HT-29 (cell line): ENCODE measurements at regions not wholly inside any gene's neighbourhood (a gene's known extent, or its start where the extent isn't known, plus 50 kb on each side); places are given as distances from the start of the nearest gene placed in this dataset.
"Not testable (repeated sequence)": the region's sequence is repeated elsewhere in the genome, so short reads cannot be mapped to it uniquely, and the experiment has no call there.

Source experiments
- DNase-seq: peaks from one replicate; pipeline ENCODE4 v3.0.0-alpha.2; 2015; ENCODE audit warnings: low spot score

DNA sequence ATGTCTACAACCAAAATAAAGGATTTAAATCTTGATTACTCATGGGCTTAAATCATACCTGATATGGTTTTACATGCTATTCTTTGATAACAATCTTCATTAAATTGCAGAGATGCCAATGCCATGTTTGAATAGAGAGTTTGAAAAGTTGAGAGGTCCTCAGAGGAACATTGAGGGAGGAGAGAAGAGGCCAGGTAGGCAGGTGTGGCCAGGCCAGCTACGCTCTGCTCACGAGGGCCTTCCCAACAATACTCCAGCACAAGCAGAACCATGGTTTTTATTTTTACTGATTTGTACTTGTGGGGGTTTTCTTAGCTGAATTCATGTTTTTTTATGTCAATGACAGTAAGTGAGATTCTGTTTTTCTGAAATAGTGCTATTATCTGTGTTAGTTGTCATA, 158.1 kb upstream of the RFC3 start:
- DNase-seq = no peak

- DNase-seq = no peak
Measured at GRCh38 chr13:33662392-33662791, 155.6 kb upstream of the RFC3 start.

GRCh38 chr13:33665626-33666175, 152.2 kb upstream of the RFC3 start:
- DNase-seq = no peak

GRCh38 chr13:33671560-33671959, 146.4 kb upstream of the RFC3 start:
- no peak for DNase-seq

- not testable (repeated sequence) for DNase-seq
Measured at GRCh38 chr13:33672022-33672421, 145.9 kb upstream of the RFC3 start.

DNA sequence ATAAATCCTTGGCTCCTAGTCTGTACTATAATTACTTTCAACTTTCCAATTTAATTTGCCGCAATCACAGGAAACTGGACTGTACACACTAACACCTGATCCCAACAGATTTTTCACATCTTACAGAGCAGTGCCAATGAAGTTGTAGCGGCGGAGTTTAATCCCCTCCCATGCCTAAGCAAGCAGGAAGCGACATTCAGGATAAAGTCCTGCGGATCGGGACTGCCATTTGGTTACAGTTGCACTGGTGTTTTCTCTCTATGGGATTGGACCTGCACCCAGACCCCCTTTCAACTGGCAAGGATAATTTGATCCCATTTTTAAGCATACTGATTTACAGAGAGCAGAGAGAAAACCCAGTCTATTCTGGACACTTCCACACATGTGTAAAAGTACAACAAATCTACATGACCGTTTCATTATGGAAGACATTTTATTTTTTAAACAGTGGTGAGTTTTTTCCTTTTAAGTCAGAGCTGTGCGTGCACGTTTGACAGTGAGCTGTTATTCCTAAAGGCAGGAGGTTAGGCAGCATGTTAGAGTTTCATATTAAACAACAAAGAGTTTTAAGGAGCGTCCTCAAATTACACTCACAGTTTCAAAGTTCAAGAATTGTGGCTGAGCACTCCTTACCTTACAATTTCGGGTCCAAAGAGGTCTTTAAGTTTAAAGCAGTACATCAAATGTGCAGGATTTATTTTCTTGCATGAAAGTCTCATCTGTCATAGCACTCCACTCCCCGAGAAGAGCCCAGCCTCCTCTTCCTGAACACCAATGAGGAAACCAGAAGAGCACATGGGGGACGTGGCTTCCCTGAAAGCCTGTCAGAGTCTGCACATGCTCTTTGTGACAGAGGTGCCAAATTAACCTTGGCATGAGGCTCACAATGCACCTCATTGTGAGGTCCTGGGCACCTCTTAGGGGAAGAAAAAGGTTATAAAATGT, 141.6 kb upstream of the RFC3 start:
- peak; percentile 47 for DNase-seq

GRCh38 chr13:33677215-33677614, 140.7 kb upstream of the RFC3 start:
- no peak for DNase-seq

GRCh38 chr13:33678084-33678483, 139.9 kb upstream of the RFC3 start:
- DNase-seq = no peak

- DNase-seq = peak; percentile 40
Measured at GRCh38 chr13:33678906-33679657, 138.9 kb upstream of the RFC3 start.

GRCh38 chr13:33679658-33680012, 138.3 kb upstream of the RFC3 start:
- no peak for DNase-seq

- no peak for DNase-seq
Measured at GRCh38 chr13:33682020-33682564, 135.9 kb upstream of the RFC3 start.

- DNase-seq = not testable (repeated sequence)
Measured at GRCh38 chr13:33682646-33683045, 135.3 kb upstream of the RFC3 start.

- DNase-seq = no peak
Measured at GRCh38 chr13:33683376-33683775, 134.6 kb upstream of the RFC3 start.

DNA sequence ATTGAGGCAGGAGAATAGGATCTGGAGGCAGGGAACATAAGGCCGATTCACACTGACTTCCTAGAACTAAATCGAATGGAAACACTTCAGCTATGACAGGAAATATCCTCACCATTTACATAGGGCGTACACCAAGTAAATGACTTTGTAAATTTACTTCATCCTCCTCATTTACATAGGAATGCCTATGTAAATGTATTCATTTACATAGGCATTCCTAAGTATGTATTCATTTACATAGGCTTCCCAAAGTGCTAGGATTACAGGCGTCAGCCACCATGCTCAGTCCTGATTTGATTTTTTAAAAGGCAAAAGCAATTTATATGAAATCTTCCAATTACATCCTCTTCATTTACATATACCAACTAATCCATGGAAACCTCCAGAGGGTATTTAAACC, 133.1 kb upstream of the RFC3 start:
- DNase-seq = no peak

DNA sequence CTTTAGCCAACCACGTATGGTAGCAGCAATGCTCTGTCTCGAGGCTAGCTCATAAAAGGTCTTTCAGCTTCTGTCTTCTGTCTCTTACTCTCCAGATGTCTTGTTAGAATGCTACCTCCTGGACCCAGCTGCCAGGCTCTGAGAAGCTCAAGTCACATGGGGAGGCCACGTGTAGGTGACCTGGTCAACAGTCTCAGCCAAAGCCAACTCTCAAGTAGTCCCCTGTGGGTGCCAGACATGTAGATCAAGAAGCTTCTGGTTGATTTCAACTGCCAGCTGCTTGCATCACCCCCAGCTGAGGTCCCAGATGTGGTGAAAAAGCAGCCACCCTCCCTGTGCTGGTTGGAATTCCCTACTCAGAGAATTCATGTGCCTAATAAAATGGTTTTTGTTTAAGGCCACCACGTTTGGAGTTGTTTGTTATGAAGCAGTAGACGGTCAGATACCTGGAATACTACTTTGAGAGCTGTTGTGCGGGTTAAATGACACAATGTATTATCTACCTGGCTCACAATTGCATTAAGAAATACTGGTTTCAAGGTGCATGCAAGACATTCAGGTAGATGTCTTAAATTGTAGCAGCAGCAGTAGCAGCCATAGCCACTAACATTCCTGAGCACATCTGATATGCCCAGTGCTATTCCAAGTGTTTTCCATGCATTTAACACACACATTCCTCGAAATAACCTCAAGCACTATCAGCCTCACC, 131.0 kb upstream of the RFC3 start:
- no peak for DNase-seq

DNA sequence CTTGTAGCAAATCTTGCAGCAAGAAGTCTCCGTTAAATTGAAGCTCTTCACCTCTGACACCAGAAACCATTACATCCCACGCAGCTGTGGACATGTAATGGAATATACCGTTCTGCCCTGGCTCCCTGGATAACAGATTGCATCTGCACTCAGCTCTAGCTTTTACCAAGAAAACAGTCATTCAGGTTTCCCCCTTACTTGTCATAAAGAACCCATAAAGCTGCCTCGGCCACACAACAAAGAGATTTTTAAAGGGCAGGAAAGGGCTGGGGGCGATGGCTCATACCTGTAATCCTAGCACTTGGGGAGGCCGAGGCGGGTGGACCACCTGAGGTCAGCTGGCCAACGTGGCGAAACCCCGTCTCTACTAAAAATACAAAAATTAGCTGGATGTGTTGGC, 127.6 kb upstream of the RFC3 start:
- no peak for DNase-seq

DNA sequence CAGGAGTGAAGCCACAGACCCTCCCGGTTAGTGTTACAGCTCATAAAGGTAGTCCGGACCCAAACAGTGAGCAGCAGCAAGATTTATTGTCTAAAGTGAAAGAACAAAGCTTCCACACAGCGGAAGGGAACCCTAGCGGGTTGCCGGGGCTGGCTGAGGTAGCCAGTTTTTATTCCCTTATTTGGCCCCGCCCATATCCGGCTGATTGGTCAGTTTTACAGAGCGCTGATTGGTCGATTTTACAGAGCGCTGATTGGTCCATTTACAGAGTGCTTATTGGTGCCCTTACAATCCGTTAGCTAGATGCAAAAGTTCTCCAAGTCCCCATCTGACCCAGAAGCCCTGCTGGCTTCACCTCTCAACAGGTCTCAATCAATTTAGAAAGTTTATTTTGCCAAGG, 126.0 kb upstream of the RFC3 start:
- DNase-seq = no peak

GRCh38 chr13:33692531-33692930, 125.4 kb upstream of the RFC3 start:
- no peak for DNase-seq

GRCh38 chr13:33694546-33694945, 123.4 kb upstream of the RFC3 start:
- no peak for DNase-seq

- DNase-seq = no peak
Measured at GRCh38 chr13:33696530-33696929, 121.4 kb upstream of the RFC3 start.

- DNase-seq = no peak
Measured at GRCh38 chr13:33697926-33698325, 120.0 kb upstream of the RFC3 start.

- DNase-seq = no peak
Measured at GRCh38 chr13:33707449-33707848, 110.5 kb upstream of the RFC3 start.
